C4-2B (cell line): ENCODE measurements at regions not wholly inside any gene's neighbourhood (a gene's known extent, or its start where the extent isn't known, plus 50 kb on each side); places are given as distances from the start of the nearest gene placed in this dataset.

ENCODE experiments used
- CTCF ChIP-seq: fragments of 450-650 bp; conservative IDR thresholded peaks from 2 replicates; pipeline ENCODE4 v1.5.1; 2017; ENCODE audit warnings: mild to moderate bottlenecking
- ZFX ChIP-seq: fragments of 450-650 bp; IDR thresholded peaks from 2 replicates; pipeline ENCODE4 v1.6.1; 2017

GRCh38 chr2:129248198-129248597 lies 731.3 kb upstream of the RAB6C start:
- TF ChIP-seq CTCF (no peak), ZFX (no peak)
